Keratinocyte (primary cell): ENCODE measurements at regions not wholly inside any gene's neighbourhood (a gene's known extent, or its start where the extent isn't known, plus 50 kb on each side); places are given as distances from the start of the nearest gene placed in this dataset.
A peak's percentile ranks its signal among the peaks of the same experiment; 100 is the strongest.

Experiments used
- DNase-seq: peaks from one replicate; pipeline ENCODE4 v3.0.0-alpha.2; 2011; ENCODE audit warnings: low read depth, missing footprints, low spot score
- FAIRE-seq: peaks from 2 replicates; lab custom pipeline; 2011; peaks lifted over from hg19 to GRCh38; lab: Jason Lieb, UNC
- H2AFZ ChIP-seq: 2 replicates; pipeline ENCODE4 v1.6.0; 2012; ENCODE audit warnings: low read length, control low read depth, inconsistent platforms; ENCODE audit not compliant: control insufficient read depth
- H3K27ac ChIP-seq: 2 replicates; pipeline ENCODE4 v1.5.1; 2011; ENCODE audit warnings: low read length; ENCODE audit not compliant: control insufficient read depth, insufficient read depth
- H3K27me3 ChIP-seq: 3 replicates; pipeline ENCODE4 v1.6.0; 2011; ENCODE audit warnings: low read length; ENCODE audit not compliant: control insufficient read depth, insufficient read depth; ENCODE audit errors: extremely low read depth
- H3K36me3 ChIP-seq, 2 experiments: 2 replicates in 1 of 2; 3 replicates in 1 of 2; pipeline ENCODE4 v1.5.1; 2011; ENCODE audit warnings: low read length in 2 of 2, mild to moderate bottlenecking in 1 of 2; ENCODE audit not compliant: control insufficient read depth in 2 of 2, insufficient read depth in 2 of 2; ENCODE audit errors: extremely low read depth in 1 of 2
- H3K4me1 ChIP-seq: 3 replicates; pipeline ENCODE4 v1.5.1; 2011; ENCODE audit warnings: low read length; ENCODE audit not compliant: control insufficient read depth, insufficient read depth; ENCODE audit errors: extremely low read depth
- H3K4me2 ChIP-seq: 3 replicates; pipeline ENCODE4 v1.6.0; 2011; ENCODE audit warnings: low read depth, low read length; ENCODE audit not compliant: control insufficient read depth, insufficient read depth; ENCODE audit errors: extremely low read depth
- H3K4me3 ChIP-seq, 3 experiments: fragments of 200-600 bp in 1 of 3; sonication (generic) in 1 of 3; 2 replicates in 2 of 3; 3 replicates in 1 of 3; pipeline ENCODE4 v1.5.1; 2011 to 2016; ENCODE audit warnings: low read length in 3 of 3, mild to moderate bottlenecking in 3 of 3, control low read depth in 2 of 3, inconsistent platforms in 1 of 3, low read depth in 1 of 3, mixed read lengths in 1 of 3, mixed run types in 1 of 3, moderate library complexity in 1 of 3; ENCODE audit not compliant: control insufficient read depth in 2 of 3, insufficient read depth in 2 of 3; ENCODE audit errors: extremely low read depth in 1 of 3
- H3K79me2 ChIP-seq: 2 replicates; pipeline ENCODE4 v1.6.0; 2012; ENCODE audit warnings: low read length; ENCODE audit not compliant: control insufficient read depth, insufficient read depth
- H3K9ac ChIP-seq: 3 replicates; pipeline ENCODE4 v1.6.0; 2011; ENCODE audit warnings: low read length; ENCODE audit not compliant: control insufficient read depth, insufficient read depth; ENCODE audit errors: extremely low read depth
- H3K9me1 ChIP-seq: 3 replicates; pipeline ENCODE4 v1.6.0; 2011; ENCODE audit warnings: low read length; ENCODE audit not compliant: control insufficient read depth, insufficient read depth; ENCODE audit errors: extremely low read depth
- H3K9me3 ChIP-seq: 2 replicates; pipeline ENCODE4 v1.5.1; 2012; ENCODE audit warnings: low read depth, low read length; ENCODE audit not compliant: control insufficient read depth
- H4K20me1 ChIP-seq: 3 replicates; pipeline ENCODE4 v1.6.0; 2011; ENCODE audit warnings: low read length; ENCODE audit not compliant: control insufficient read depth, insufficient read depth; ENCODE audit errors: extremely low read depth
- EZH2 ChIP-seq: IDR thresholded peaks from one replicate; pipeline ENCODE4 v1.6.1; 2012; ENCODE audit warnings: inconsistent platforms, mild to moderate bottlenecking, low read length, moderate library complexity
- dilution Hi-C: fragments of 300-500 bp; cut with MboI; formaldehyde crosslinking; loops from one replicate; pipeline ENCODE4 v1.7.0; 2020; ENCODE audit warnings: low sequenced_read_pairs; ENCODE audit not compliant: extremely low pct_ligation_motif_present
- TF ChIP-seq, protein P1 (sequence below), 3 experiments: IDR thresholded peaks in 1 of 3; conservative IDR thresholded peaks in 1 of 3; optimal IDR thresholded peaks in 1 of 3; 2 replicates in 2 of 3; 3 replicates in 1 of 3; pipeline versions ENCODE3 to v1.5.1; 2011; ENCODE audit warnings: low read length in 3 of 3, mild to moderate bottlenecking in 3 of 3, moderate library complexity in 2 of 3, control low read depth in 1 of 3, inconsistent platforms in 1 of 3; ENCODE audit not compliant: insufficient read depth in 2 of 3; ENCODE audit errors: extremely low read depth in 1 of 3

DNA sequence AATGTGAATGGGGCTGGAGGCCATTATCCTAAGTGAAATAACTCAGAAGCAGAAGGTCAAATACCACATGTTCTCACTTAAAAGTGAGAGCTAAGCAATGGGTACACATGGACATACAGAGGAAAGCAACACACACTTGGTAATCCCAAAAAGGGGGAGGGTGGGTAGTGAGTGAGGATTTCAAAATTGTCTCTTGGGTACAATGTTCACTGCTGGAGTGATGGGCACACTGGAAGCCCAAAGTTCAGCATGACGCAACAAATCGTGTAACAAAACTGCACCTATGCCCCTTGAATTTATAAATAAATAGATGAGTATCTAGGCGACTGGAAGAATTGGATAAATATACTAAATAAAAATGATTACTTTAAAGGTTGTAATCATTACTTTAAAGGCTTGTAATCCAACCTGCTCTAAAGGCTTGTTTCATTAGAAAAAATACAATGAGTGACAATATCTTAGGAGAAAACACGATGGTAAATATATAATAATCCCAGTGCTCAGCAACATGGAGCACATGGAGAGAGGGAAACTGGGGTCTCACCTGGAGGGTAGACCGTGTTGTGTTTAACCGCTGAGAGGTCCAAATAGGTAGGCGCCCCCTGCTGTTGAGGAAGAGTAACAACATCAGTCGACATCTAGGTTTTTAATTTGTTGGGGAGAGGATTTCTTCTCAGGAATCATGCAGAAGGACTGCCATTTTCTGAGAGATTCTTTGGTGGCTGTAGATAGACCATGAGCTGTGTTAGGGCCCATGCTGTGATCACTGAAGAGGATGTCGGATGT lies 78.5 kb upstream of the ROBO1 start:
- H3K9ac ChIP-seq, result no peak overlapping the region
- FAIRE-seq, result no peak
- H3K4me2 ChIP-seq, result no peak overlapping the region
- H3K9me3 ChIP-seq, result no peaks in the 10 kb centered on the region
- no peaks in the 10 kb centered on the region for H3K27me3 ChIP-seq
- H3K4me3 ChIP-seq, result no peak overlapping the region
- no peaks in the 10 kb centered on the region for H3K9me1 ChIP-seq
- dilution Hi-C loops, result no loop called here
- no peak for DNase-seq
- no peaks in the 10 kb centered on the region for H4K20me1 ChIP-seq
- no peak overlapping the region for H2AFZ ChIP-seq
- H3K36me3 ChIP-seq, result no peaks in the 10 kb centered on the region
- no peaks in the 10 kb centered on the region for H3K4me1 ChIP-seq
- TF ChIP-seq EZH2, result no peak
- TF ChIP-seq, protein P1, sequence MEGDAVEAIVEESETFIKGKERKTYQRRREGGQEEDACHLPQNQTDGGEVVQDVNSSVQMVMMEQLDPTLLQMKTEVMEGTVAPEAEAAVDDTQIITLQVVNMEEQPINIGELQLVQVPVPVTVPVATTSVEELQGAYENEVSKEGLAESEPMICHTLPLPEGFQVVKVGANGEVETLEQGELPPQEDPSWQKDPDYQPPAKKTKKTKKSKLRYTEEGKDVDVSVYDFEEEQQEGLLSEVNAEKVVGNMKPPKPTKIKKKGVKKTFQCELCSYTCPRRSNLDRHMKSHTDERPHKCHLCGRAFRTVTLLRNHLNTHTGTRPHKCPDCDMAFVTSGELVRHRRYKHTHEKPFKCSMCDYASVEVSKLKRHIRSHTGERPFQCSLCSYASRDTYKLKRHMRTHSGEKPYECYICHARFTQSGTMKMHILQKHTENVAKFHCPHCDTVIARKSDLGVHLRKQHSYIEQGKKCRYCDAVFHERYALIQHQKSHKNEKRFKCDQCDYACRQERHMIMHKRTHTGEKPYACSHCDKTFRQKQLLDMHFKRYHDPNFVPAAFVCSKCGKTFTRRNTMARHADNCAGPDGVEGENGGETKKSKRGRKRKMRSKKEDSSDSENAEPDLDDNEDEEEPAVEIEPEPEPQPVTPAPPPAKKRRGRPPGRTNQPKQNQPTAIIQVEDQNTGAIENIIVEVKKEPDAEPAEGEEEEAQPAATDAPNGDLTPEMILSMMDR (optimal IDR thresholded peaks at IDR 0.05 in 1 of 3, IDR thresholded peaks at IDR 0.05 in 1 of 3, conservative IDR thresholded peaks at IDR 0.05 in 1 of 3; ENCODE audit: extremely low read depth in 1 of 3, insufficient read depth in 2 of 3, low read length in 3 of 3), result peak; percentile 30 to 46 (median 40)
- H3K27ac ChIP-seq, result no peak overlapping the region
- H3K79me2 ChIP-seq, result no peaks in the 10 kb centered on the region

DNA sequence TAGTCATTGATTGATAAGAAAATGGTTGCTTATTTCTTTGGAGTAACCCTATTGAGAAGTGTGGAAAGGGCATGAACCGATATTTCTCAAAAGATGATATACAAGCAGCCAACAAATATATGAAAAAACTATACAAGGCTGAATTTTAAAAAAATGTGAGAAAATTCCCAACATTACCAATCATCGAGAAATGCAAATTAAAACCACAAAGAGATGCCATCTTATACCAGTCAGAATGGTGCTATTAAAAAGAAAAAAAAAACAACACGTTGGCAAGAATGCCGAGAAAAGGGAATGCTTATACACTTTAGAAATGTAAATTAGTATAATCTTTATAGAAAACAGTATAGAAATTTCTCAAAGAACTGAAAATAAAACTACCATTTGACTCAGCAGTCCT lies 77.7 kb upstream of the ROBO1 start:
- dilution Hi-C loops, result no loop called here
- no peaks in the 10 kb centered on the region for H3K36me3 ChIP-seq
- DNase-seq (no peak), FAIRE-seq (no peak)
- H3K4me1 ChIP-seq, result no peaks in the 10 kb centered on the region
- H4K20me1 ChIP-seq, result no peaks in the 10 kb centered on the region
- H3K9ac ChIP-seq, result no peak overlapping the region
- no peaks in the 10 kb centered on the region for H3K79me2 ChIP-seq
- H3K9me1 ChIP-seq, result no peaks in the 10 kb centered on the region
- H3K27ac ChIP-seq, result no peak overlapping the region
- no peaks in the 10 kb centered on the region for H3K9me3 ChIP-seq
- H3K4me2 ChIP-seq, result no peak overlapping the region
- no peak overlapping the region for H2AFZ ChIP-seq
- H3K27me3 ChIP-seq, result no peaks in the 10 kb centered on the region
- no peak overlapping the region for H3K4me3 ChIP-seq
- TF ChIP-seq, protein P1 (optimal IDR thresholded peaks at IDR 0.05 in 1 of 3, IDR thresholded peaks at IDR 0.05 in 1 of 3, conservative IDR thresholded peaks at IDR 0.05 in 1 of 3; ENCODE audit: extremely low read depth in 1 of 3, insufficient read depth in 2 of 3, low read length in 3 of 3), result no peak
- TF ChIP-seq EZH2, result no peak
